ENCODE measurements at regions not wholly inside any gene's neighbourhood (a gene's known extent, or its start where the extent isn't known, plus 50 kb on each side); places are given as distances from the start of the nearest gene placed in this dataset.

DNA sequence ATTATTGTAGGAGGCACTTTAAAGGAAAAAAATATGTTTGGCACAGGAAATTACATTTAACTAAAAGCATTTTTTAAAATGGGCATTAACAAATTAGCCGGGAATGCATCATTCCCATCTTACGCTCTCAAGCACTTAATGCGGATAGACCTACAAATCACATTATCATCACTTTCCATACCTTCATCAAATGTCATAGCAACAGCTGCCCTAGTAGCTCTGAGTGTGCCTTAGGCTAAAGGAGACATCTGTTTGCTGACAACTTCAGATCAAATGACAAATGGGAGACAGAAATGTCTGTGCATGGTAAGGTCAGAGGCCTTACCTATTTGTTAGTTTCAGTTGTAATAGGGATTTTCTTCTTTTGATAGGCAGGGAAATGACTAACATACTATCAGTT, 773.2 kb upstream of the SLC10A2 start:
- TF ChIP-seq POLR2A (IDR thresholded peaks at IDR 0.05; ENCODE audit: low read depth, low read length) (no peak), TAF1 (IDR thresholded peaks at IDR 0.05; ENCODE audit: low read depth, low read length) (no peak), POLR2AphosphoS5 (IDR thresholded peaks at IDR 0.05; ENCODE audit: low read depth, low read length) (no peak)

Data from GM12891 (cell line).